Astrocyte (in vitro differentiated cells and primary cell): ENCODE measurements at regions not wholly inside any gene's neighbourhood (a gene's known extent, or its start where the extent isn't known, plus 50 kb on each side); places are given as distances from the start of the nearest gene placed in this dataset.

ENCODE experiments used
- EZH2 ChIP-seq: IDR thresholded peaks from 2 replicates; pipeline ENCODE4 v1.6.1; 2012; ENCODE audit warnings: mild to moderate bottlenecking, low read length, inconsistent platforms; ENCODE audit not compliant: insufficient read depth
- TF ChIP-seq, protein P1 (sequence below): IDR thresholded peaks from 2 replicates; pipeline ENCODE4 v1.5.1; 2011; ENCODE audit warnings: low read depth, mild to moderate bottlenecking, inconsistent platforms, low read length, moderate library complexity; ENCODE audit not compliant: insufficient read depth

DNA sequence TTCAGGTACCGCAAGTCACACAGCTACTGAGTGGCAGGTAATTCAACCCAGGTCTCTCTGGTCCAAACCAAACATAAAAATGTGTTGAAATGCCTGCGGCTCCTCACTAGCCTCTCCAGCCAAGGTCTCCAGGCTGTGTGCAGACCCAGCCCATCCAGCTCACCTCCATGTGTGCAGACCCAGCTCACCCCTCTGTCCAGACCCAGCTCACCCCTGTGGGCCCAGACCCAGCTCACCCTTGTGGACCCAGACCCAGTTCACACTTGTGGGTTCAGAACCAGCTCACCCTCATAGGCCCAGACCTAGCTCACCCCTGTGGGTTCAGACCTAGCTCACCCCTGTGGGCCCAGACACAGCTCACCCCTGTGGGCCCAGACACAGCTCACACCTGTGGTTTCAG lies 188.0 kb upstream of the ADCY2 start:
- TF ChIP-seq, protein P1, sequence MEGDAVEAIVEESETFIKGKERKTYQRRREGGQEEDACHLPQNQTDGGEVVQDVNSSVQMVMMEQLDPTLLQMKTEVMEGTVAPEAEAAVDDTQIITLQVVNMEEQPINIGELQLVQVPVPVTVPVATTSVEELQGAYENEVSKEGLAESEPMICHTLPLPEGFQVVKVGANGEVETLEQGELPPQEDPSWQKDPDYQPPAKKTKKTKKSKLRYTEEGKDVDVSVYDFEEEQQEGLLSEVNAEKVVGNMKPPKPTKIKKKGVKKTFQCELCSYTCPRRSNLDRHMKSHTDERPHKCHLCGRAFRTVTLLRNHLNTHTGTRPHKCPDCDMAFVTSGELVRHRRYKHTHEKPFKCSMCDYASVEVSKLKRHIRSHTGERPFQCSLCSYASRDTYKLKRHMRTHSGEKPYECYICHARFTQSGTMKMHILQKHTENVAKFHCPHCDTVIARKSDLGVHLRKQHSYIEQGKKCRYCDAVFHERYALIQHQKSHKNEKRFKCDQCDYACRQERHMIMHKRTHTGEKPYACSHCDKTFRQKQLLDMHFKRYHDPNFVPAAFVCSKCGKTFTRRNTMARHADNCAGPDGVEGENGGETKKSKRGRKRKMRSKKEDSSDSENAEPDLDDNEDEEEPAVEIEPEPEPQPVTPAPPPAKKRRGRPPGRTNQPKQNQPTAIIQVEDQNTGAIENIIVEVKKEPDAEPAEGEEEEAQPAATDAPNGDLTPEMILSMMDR: no peak
- TF ChIP-seq EZH2: no peak
